ENCODE measurements at regions not wholly inside any gene's neighbourhood (a gene's known extent, or its start where the extent isn't known, plus 50 kb on each side); places are given as distances from the start of the nearest gene placed in this dataset.
A peak's percentile ranks its signal among the peaks of the same experiment; 100 is the strongest.

GRCh38 chr11:128157423-128158298, 429.7 kb downstream of the ETS1 start:
- DNase-seq (ENCODE audit: low spot score in 2 of 2): peak in 1 of 2 donors; percentile 66
- peak overlapping the region in 1 of 2 donors; percentile 35 for H3K4me3 ChIP-seq
- no peaks in the 10 kb centered on the region for H3K9me3 ChIP-seq
- H3K27me3 ChIP-seq: no peaks in the 10 kb centered on the region
- TF ChIP-seq CTCF (IDR thresholded peaks at IDR 0.05): peak; percentile 76 to 81 (median 80)
- no peaks in the 10 kb centered on the region for H3K36me3 ChIP-seq
- H3K27ac ChIP-seq: no peak overlapping the region
- intact Hi-C loops (cut with DNase I): loop anchor here (5.0 kb wide), 4 partner anchors 125 to 675 kb away; no protein-coding TSS in a partner anchor
- peaks cover 0 to under 1% of the 10 kb centered on the region in 2 donors for H3K4me1 ChIP-seq

- DNase-seq (ENCODE audit: low spot score in 2 of 2): no peak
- H3K4me3 ChIP-seq: no peak overlapping the region
- no peaks in the 10 kb centered on the region for H3K27me3 ChIP-seq
- no peaks in the 10 kb centered on the region for H3K36me3 ChIP-seq
- TF ChIP-seq CTCF (IDR thresholded peaks at IDR 0.05): no peak
- no peaks in the 10 kb centered on the region for H3K4me1 ChIP-seq
- no peak overlapping the region for H3K27ac ChIP-seq
- intact Hi-C loops (cut with DNase I): loop anchor here (5.0 kb wide), 4 partner anchors 124 to 676 kb away; no protein-coding TSS in a partner anchor
- H3K9me3 ChIP-seq: no peaks in the 10 kb centered on the region
These were observed 430.9 kb downstream of the ETS1 start for GRCh38 chr11:128156486-128156885.

GRCh38 chr11:128155590-128155989, 431.8 kb downstream of the ETS1 start:
- no peak for DNase-seq (ENCODE audit: low spot score in 2 of 2)
- Histone ChIP-seq H3K27ac (no peak overlapping the region), H3K36me3 (no peaks in the 10 kb centered on the region), H3K27me3 (no peaks in the 10 kb centered on the region), H3K4me3 (no peak overlapping the region), H3K9me3 (no peaks in the 10 kb centered on the region), H3K4me1 (no peaks in the 10 kb centered on the region)
- intact Hi-C loops (cut with DNase I): loop anchor here (5.0 kb wide), 4 partner anchors 123 to 677 kb away; no protein-coding TSS in a partner anchor
- no peak for TF ChIP-seq CTCF (IDR thresholded peaks at IDR 0.05)

- intact Hi-C loops (cut with DNase I): no loop called here
- DNase-seq (ENCODE audit: low spot score in 2 of 2): no peak
- no peaks in the 10 kb centered on the region for H3K27me3 ChIP-seq
- H3K9me3 ChIP-seq: no peaks in the 10 kb centered on the region
- no peak overlapping the region for H3K4me3 ChIP-seq
- H3K36me3 ChIP-seq: no peaks in the 10 kb centered on the region
- no peak for TF ChIP-seq CTCF (IDR thresholded peaks at IDR 0.05)
- H3K4me1 ChIP-seq: no peaks in the 10 kb centered on the region
- H3K27ac ChIP-seq: no peak overlapping the region
These were observed 433.7 kb downstream of the ETS1 start for GRCh38 chr11:128153697-128154048.

- no peak for TF ChIP-seq CTCF (IDR thresholded peaks at IDR 0.05)
- no peak for DNase-seq (ENCODE audit: low spot score in 2 of 2)
- Histone ChIP-seq H3K36me3 (no peaks in the 10 kb centered on the region), H3K4me1 (no peaks in the 10 kb centered on the region), H3K27me3 (no peaks in the 10 kb centered on the region), H3K9me3 (no peaks in the 10 kb centered on the region), H3K27ac (no peak overlapping the region), H3K4me3 (no peak overlapping the region)
- intact Hi-C loops (cut with DNase I): no loop called here
These were observed 434.3 kb downstream of the ETS1 start for GRCh38 chr11:128152796-128153696.
